ENCODE measurements at regions not wholly inside any gene's neighbourhood (a gene's known extent, or its start where the extent isn't known, plus 50 kb on each side); places are given as distances from the start of the nearest gene placed in this dataset.

DNA sequence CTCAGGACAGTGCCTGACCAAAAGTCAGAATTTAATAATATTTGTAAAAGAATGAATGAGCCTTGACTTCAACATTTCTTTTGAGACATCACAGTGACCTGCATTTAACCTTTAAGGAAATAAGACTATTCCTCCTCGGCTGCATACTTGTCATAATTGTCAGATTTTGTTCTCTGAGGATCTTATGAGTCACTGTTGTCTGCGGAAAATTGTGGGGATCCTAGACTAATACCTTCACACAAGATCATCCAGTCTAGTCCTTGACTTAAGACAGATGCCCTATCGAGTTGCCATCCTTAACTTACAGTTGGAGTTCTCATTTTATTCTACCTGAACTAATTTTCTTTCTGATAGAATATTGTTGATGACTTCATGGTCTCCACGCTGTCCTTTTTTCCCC, 198.4 kb downstream of the DLEU7 start:
- TF ChIP-seq EZH2 (IDR thresholded peaks at IDR 0.05; ENCODE audit: insufficient read depth, poor library complexity, severe bottlenecking) (no peak), EZH2phosphoT487 (IDR thresholded peaks at IDR 0.05; ENCODE audit: insufficient read depth, low read depth) (no peak)

All from GM23248 (cell line).